CD14-positive monocyte (primary cell): ENCODE measurements at regions not wholly inside any gene's neighbourhood (a gene's known extent, or its start where the extent isn't known, plus 50 kb on each side); places are given as distances from the start of the nearest gene placed in this dataset.

Experiments used
- DNase-seq, 3 donors: peaks; one replicate each; pipeline ENCODE4 v3.0.0-alpha.2; 2011 to 2022
- H2AFZ ChIP-seq: 2 replicates; pipeline ENCODE4 v1.6.0; 2012; ENCODE audit warnings: mild to moderate bottlenecking, low read depth, low read length, inconsistent platforms; ENCODE audit not compliant: insufficient read depth, poor library complexity, severe bottlenecking
- H3K27ac ChIP-seq, 2 donors: 1 replicate in 1 of 2; 2 replicates in 1 of 2; pipeline ENCODE4 v1.5.1; 2012 to 2013; ENCODE audit warnings: low read length in 2 of 2, control low read depth in 1 of 2, inconsistent platforms in 1 of 2, low read depth in 1 of 2, mild to moderate bottlenecking in 1 of 2
- H3K27me3 ChIP-seq, 2 donors: one replicate each; pipeline versions ENCODE4 v1.6.0 to v1.6.1; 2011 to 2013; ENCODE audit warnings: low read length in 2 of 2; ENCODE audit not compliant: control insufficient read depth in 2 of 2, insufficient read depth in 2 of 2
- H3K36me3 ChIP-seq, 2 donors: replicated peaks in 1 of 2; 1 replicate in 1 of 2; 2 replicates in 1 of 2; pipeline versions ENCODE4 v1.5.1 to v1.6.1; 2012 to 2013; ENCODE audit warnings: low read length in 2 of 2, control low read depth in 1 of 2, inconsistent platforms in 1 of 2, mild to moderate bottlenecking in 1 of 2; ENCODE audit not compliant: insufficient read depth in 2 of 2, control insufficient read depth in 1 of 2
- H3K4me1 ChIP-seq, 2 donors: 1 replicate in 1 of 2; 2 replicates in 1 of 2; pipeline versions ENCODE4 v1.5.1 to v1.6.1; 2012 to 2013; ENCODE audit warnings: low read length in 2 of 2, control low read depth in 1 of 2, inconsistent platforms in 1 of 2, mild to moderate bottlenecking in 1 of 2, moderate library complexity in 1 of 2; ENCODE audit not compliant: insufficient read depth in 2 of 2, control insufficient read depth in 1 of 2
- H3K4me2 ChIP-seq: replicated peaks from 2 replicates; pipeline ENCODE3; 2012; ENCODE audit warnings: low read length, moderate library complexity, mild to moderate bottlenecking; ENCODE audit not compliant: poor library complexity, severe bottlenecking; ENCODE audit errors: extremely low read depth
- H3K4me3 ChIP-seq, 3 experiments: fragments of 200-600 bp in 1 of 3; sonication (generic) in 1 of 3; replicated peaks in 1 of 3; 1 replicate in 2 of 3; 2 replicates in 1 of 3; pipeline ENCODE4 v1.5.1; 2011 to 2013; ENCODE audit warnings: low read length in 3 of 3, mild to moderate bottlenecking in 3 of 3, control low read depth in 2 of 3, low read depth in 2 of 3, inconsistent platforms in 1 of 3, moderate library complexity in 1 of 3
- H3K79me2 ChIP-seq: 2 replicates; pipeline ENCODE4 v1.6.0; 2012; ENCODE audit warnings: mild to moderate bottlenecking, control low read depth, inconsistent platforms, low read length, moderate library complexity; ENCODE audit not compliant: insufficient read depth
- H3K9ac ChIP-seq: 2 replicates; pipeline ENCODE4 v1.6.0; 2017; ENCODE audit warnings: low read length, mild to moderate bottlenecking; ENCODE audit not compliant: insufficient read depth, poor library complexity, severe bottlenecking
- H3K9me3 ChIP-seq, 2 donors: replicated peaks in 1 of 2; 1 replicate in 1 of 2; 2 replicates in 1 of 2; pipeline versions ENCODE4 v1.5.1 to v1.6.1; 2012 to 2013; ENCODE audit warnings: low read length in 2 of 2, control low read depth in 1 of 2; ENCODE audit not compliant: control insufficient read depth in 1 of 2, insufficient read depth in 1 of 2
- H4K20me1 ChIP-seq: 2 replicates; pipeline ENCODE4 v1.6.0; 2012; ENCODE audit warnings: mild to moderate bottlenecking, low read length, control low read depth, moderate library complexity; ENCODE audit not compliant: insufficient read depth
- H3K27ac Mint-ChIP-seq, 7 donors: one replicate each; pipeline ENCODE4 v1.8.0; 2020; ENCODE audit warnings: mild to moderate bottlenecking in 7 of 7, mixed read lengths in 7 of 7, moderate library complexity in 6 of 7, inconsistent platforms in 2 of 7
- H3K27me3 Mint-ChIP-seq, 3 donors: one replicate each; pipeline ENCODE4 v1.8.0; 2021 to 2022; ENCODE audit warnings: low read depth in 3 of 3, mild to moderate bottlenecking in 3 of 3, mixed read lengths in 3 of 3, moderate library complexity in 3 of 3, inconsistent platforms in 1 of 3
- H3K36me3 Mint-ChIP-seq, 2 donors: one replicate each; pipeline ENCODE4 v1.8.0; 2020; ENCODE audit warnings: mixed read lengths in 2 of 2, inconsistent platforms in 1 of 2, mild to moderate bottlenecking in 1 of 2
- H3K4me1 Mint-ChIP-seq: one replicate; pipeline ENCODE4 v1.8.0; 2020; ENCODE audit warnings: mild to moderate bottlenecking, mixed read lengths
- H3K4me3 Mint-ChIP-seq, 2 donors: one replicate each; pipeline ENCODE4 v1.8.0; 2020; ENCODE audit warnings: mild to moderate bottlenecking in 2 of 2, mixed read lengths in 2 of 2, moderate library complexity in 1 of 2
- H3K9me3 Mint-ChIP-seq, 7 donors: one replicate each; pipeline ENCODE4 v1.8.0; 2020 to 2022; ENCODE audit warnings: mixed read lengths in 7 of 7, mild to moderate bottlenecking in 6 of 7, moderate library complexity in 6 of 7, inconsistent platforms in 2 of 7
- CTCF ChIP-seq: fragments of 200-600 bp; IDR thresholded peaks from one replicate; pipeline ENCODE4 v1.8.0; 2022; ENCODE audit warnings: antibody characterized with exemption, mild to moderate bottlenecking
- WGBS: methylation state at CpG from one replicate; pipeline ENCODE4 v1.1.5; 2013; ENCODE audit warnings: missing lambda C conversion rate; ENCODE audit not compliant: insufficient coverage; 5-methylcytosine and 5-hydroxymethylcytosine counted together
- intact Hi-C, 2 donors: fragments of 100-400 bp; cut with micrococcal nuclease; formaldehyde crosslinking; loops; one replicate each; pipeline versions ENCODE4 v1.15.0 to v1.15.1; 2023

- peaks cover 2 to 8% (median 3%) of the 10 kb centered on the region in 3 donors for H3K27me3 Mint-ChIP-seq
- Histone ChIP-seq H3K9ac (no peak overlapping the region), H3K4me2 (no peak overlapping the region), H3K4me3 (no peak overlapping the region), H3K27ac (no peak overlapping the region), H3K4me1 (no peaks in the 10 kb centered on the region), H3K79me2 (no peaks in the 10 kb centered on the region), H3K27me3 (no peaks in the 10 kb centered on the region), H2AFZ (no peak overlapping the region), H3K36me3 (no peaks in the 10 kb centered on the region), H4K20me1 (no peaks in the 10 kb centered on the region), H3K9me3 (no peaks in the 10 kb centered on the region)
- 80% methylated on average over 1 of the region's 2 CpGs for WGBS
- intact Hi-C loops, result no loop called here
- peaks cover 10% of the 10 kb centered on the region for H3K4me1 Mint-ChIP-seq
- TF ChIP-seq CTCF, result no peak
- no peak overlapping the region for H3K4me3 Mint-ChIP-seq
- peaks cover 0 to 3% (median 0%) of the 10 kb centered on the region in 7 donors for H3K9me3 Mint-ChIP-seq
- H3K27ac Mint-ChIP-seq, result no peak overlapping the region
- no peaks in the 10 kb centered on the region for H3K36me3 Mint-ChIP-seq
- DNase-seq, result peak in 1 of 3 donors; percentile 7
Observed at GRCh38 chr5:101679816-101680215, 616.3 kb downstream of the SLCO4C1 start.

GRCh38 chr5:101678481-101679193, 617.4 kb downstream of the SLCO4C1 start:
- H3K9me3 Mint-ChIP-seq, result peaks cover 0 to 3% (median 0%) of the 10 kb centered on the region in 7 donors
- H3K27me3 Mint-ChIP-seq, result peaks cover 2 to 8% (median 3%) of the 10 kb centered on the region in 3 donors
- DNase-seq, result peak in 2 of 3 donors; percentile 11 to 25
- H3K27ac Mint-ChIP-seq, result peak overlapping the region in 1 of 7 donors; percentile 26
- H4K20me1 ChIP-seq, result no peaks in the 10 kb centered on the region
- H3K27ac ChIP-seq, result no peak overlapping the region
- H3K9ac ChIP-seq, result no peak overlapping the region
- no peak overlapping the region for H3K4me3 ChIP-seq
- no peak overlapping the region for H3K4me2 ChIP-seq
- peaks cover 10% of the 10 kb centered on the region for H3K4me1 Mint-ChIP-seq
- no peaks in the 10 kb centered on the region for H3K79me2 ChIP-seq
- no peak overlapping the region for H3K4me3 Mint-ChIP-seq
- peak; percentile 91 for TF ChIP-seq CTCF
- no peaks in the 10 kb centered on the region for H3K27me3 ChIP-seq
- no peak overlapping the region for H2AFZ ChIP-seq
- no peaks in the 10 kb centered on the region for H3K36me3 Mint-ChIP-seq
- H3K4me1 ChIP-seq, result no peaks in the 10 kb centered on the region
- intact Hi-C loops, result no loop called here
- 12% methylated on average over 6 of the region's 7 CpGs for WGBS
- no peaks in the 10 kb centered on the region for H3K36me3 ChIP-seq
- H3K9me3 ChIP-seq, result no peaks in the 10 kb centered on the region
